ENCODE measurements at regions not wholly inside any gene's neighbourhood (a gene's known extent, or its start where the extent isn't known, plus 50 kb on each side); places are given as distances from the start of the nearest gene placed in this dataset.

- TF ChIP-seq CREB1 (IDR thresholded peaks at IDR 0.05; ENCODE audit: low read depth) (no peak), MAX (IDR thresholded peaks at IDR 0.05) (no peak), YY1 (IDR thresholded peaks at IDR 0.05; ENCODE audit: low read depth) (no peak), REST (IDR thresholded peaks at IDR 0.05; ENCODE audit: low read depth) (no peak), EP300 (IDR thresholded peaks at IDR 0.05; ENCODE audit: borderline replicate concordance) (no peak), RAD21 (IDR thresholded peaks at IDR 0.05; ENCODE audit: low read depth) (no peak), NFIC (IDR thresholded peaks at IDR 0.05) (no peak), TAF1 (IDR thresholded peaks at IDR 0.05; ENCODE audit: low read depth) (no peak), CEBPB (IDR thresholded peaks at IDR 0.05) (no peak), ZBTB7A (IDR thresholded peaks at IDR 0.05; ENCODE audit: low read depth) (no peak), TCF12 (IDR thresholded peaks at IDR 0.05; ENCODE audit: low read depth) (no peak)
These were observed 588.0 kb downstream of the BUD13 start for GRCh38 chr11:116184763-116185162.

Data from Ishikawa (cell line).